Activated CD8-positive, alpha-beta T cell treated with anti-CD3 and anti-CD28 coated beads for 36 hours (primary cell): ENCODE measurements at regions not wholly inside any gene's neighbourhood (a gene's known extent, or its start where the extent isn't known, plus 50 kb on each side); places are given as distances from the start of the nearest gene placed in this dataset.

Source experiments
- ATAC-seq: fragments of 200-7000 bp; cut with Tn5 transposase; one replicate; pipeline ENCODE4 v1.10.0; 2021; ENCODE audit warnings: mild to moderate bottlenecking, moderate library complexity
- CTCF ChIA-PET: fragments of 350-600 bp; sonication (Branson Sonifier 250); formaldehyde crosslinking; loops from one replicate; lab custom pipeline; 2021; ENCODE audit warnings: antibody characterized with exemption; lab: Charles Lee
- POLR2A ChIA-PET: fragments of 350-600 bp; sonication (Branson Sonifier 250); formaldehyde crosslinking; loops from one replicate; lab custom pipeline; 2021; ENCODE audit warnings: antibody characterized with exemption; lab: Charles Lee
- DNase-seq: peaks from one replicate; pipeline ENCODE4 v3.0.0-alpha.2; 2020
- H3K27ac Mint-ChIP-seq: one replicate; pipeline ENCODE4 v1.8.0; 2021; ENCODE audit warnings: mild to moderate bottlenecking, mixed read lengths
- H3K27me3 Mint-ChIP-seq: one replicate; pipeline ENCODE4 v1.8.0; 2021; ENCODE audit warnings: mixed read lengths
- H3K36me3 Mint-ChIP-seq: one replicate; pipeline ENCODE4 v1.8.0; 2021; ENCODE audit warnings: low read depth, mixed read lengths
- H3K4me1 Mint-ChIP-seq: one replicate; pipeline ENCODE4 v1.8.0; 2021; ENCODE audit warnings: low read depth, mixed read lengths
- H3K4me3 Mint-ChIP-seq: one replicate; pipeline ENCODE4 v1.8.0; 2021; ENCODE audit warnings: mild to moderate bottlenecking, moderate library complexity, mixed read lengths
- H3K9me3 Mint-ChIP-seq: one replicate; pipeline ENCODE4 v1.8.0; 2021; ENCODE audit warnings: mixed read lengths
- intact Hi-C: fragments of 100-400 bp; cut with micrococcal nuclease; formaldehyde crosslinking; loops from one replicate; pipeline ENCODE4 v1.10.0; 2022
- TF ChIP-seq, protein P1 (sequence below): fragments of 200-600 bp; IDR thresholded peaks from one replicate; pipeline ENCODE4 v1.8.0; 2022; ENCODE audit warnings: antibody characterized with exemption, mild to moderate bottlenecking

DNA sequence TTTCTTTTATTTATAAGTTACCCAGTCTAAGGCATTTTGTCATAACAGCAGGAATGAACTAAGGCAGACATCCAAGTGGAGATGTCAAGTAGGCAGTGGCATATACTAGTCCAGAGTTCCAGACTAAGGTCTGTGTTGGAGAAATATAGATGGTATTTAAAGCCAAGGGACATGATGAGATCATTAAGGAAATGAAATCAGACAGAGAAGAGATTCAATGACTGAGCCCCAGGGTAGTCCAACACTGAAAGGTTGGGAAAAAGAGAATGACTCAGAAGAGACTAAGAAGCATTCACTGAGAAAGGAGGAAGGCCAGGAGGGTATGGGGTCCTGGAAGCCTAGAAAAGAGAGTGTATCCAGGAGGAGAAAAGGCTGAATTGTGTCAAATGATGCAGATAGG is 442.2 kb upstream of the CCDC196 start:
- Mint-ChIP-seq H3K4me1 (no peaks in the 10 kb centered on the region), H3K27me3 (no peaks in the 10 kb centered on the region), H3K9me3 (no peaks in the 10 kb centered on the region), H3K4me3 (no peak overlapping the region), H3K27ac (no peak overlapping the region), H3K36me3 (no peaks in the 10 kb centered on the region)
- TF ChIP-seq, protein P1, sequence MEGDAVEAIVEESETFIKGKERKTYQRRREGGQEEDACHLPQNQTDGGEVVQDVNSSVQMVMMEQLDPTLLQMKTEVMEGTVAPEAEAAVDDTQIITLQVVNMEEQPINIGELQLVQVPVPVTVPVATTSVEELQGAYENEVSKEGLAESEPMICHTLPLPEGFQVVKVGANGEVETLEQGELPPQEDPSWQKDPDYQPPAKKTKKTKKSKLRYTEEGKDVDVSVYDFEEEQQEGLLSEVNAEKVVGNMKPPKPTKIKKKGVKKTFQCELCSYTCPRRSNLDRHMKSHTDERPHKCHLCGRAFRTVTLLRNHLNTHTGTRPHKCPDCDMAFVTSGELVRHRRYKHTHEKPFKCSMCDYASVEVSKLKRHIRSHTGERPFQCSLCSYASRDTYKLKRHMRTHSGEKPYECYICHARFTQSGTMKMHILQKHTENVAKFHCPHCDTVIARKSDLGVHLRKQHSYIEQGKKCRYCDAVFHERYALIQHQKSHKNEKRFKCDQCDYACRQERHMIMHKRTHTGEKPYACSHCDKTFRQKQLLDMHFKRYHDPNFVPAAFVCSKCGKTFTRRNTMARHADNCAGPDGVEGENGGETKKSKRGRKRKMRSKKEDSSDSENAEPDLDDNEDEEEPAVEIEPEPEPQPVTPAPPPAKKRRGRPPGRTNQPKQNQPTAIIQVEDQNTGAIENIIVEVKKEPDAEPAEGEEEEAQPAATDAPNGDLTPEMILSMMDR, result no peak
- ATAC-seq, result no peak
- intact Hi-C loops, result no loop called here
- POLR2A ChIA-PET, result no interaction called here
- CTCF ChIA-PET, result no interaction called here
- DNase-seq, result no peak

DNA sequence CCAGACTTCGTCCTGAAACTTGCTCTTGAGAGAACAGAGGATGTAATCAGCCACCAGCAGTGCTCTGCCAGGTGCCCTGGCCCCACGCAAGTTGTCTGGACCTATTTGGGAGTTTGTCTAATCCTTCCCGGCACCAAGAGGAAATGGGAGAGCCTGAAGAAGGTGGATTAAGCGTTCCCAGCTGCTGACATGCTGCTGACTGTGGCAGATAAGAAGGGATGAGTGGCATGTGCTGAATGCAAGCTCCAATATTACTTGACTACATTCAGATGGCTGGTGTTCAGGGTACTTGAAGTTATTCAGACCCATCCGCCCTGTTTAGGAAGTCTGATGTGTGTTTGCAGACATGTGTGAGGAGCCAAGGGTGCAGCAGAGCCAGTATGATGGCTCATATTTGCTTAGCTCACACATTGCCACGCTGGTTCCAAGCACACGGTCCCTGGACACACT is 440.6 kb upstream of the CCDC196 start:
- Mint-ChIP-seq H3K36me3 (no peaks in the 10 kb centered on the region), H3K9me3 (no peaks in the 10 kb centered on the region), H3K27me3 (no peaks in the 10 kb centered on the region), H3K27ac (no peak overlapping the region), H3K4me3 (no peak overlapping the region), H3K4me1 (no peaks in the 10 kb centered on the region)
- TF ChIP-seq, protein P1, result no peak
- DNase-seq (no peak), ATAC-seq (no peak)
- ChIA-PET POLR2A (no interaction called here), CTCF (no interaction called here)
- intact Hi-C loops, result no loop called here

DNA sequence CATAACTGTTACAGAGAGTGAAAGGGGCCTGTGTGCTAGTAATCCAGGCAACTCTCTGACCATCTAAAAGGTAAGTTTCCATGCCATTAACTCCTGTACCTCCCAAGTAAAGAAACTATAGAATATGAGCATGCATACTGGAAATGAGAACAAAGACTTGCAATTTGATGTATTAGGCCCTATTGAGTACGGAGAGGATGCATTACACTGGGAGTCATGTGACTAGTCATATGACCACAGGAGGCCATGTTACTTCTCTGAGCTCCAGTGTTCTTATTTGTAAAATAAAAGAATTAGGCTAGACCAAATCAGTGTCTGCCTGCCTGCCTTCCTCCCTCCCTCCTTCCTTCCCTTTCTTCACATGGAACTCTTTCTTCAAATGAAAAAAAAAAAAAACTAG is 440.1 kb upstream of the CCDC196 start:
- ChIA-PET POLR2A (no interaction called here), CTCF (no interaction called here)
- no peak overlapping the region for H3K4me3 Mint-ChIP-seq
- H3K9me3 Mint-ChIP-seq, result no peaks in the 10 kb centered on the region
- H3K4me1 Mint-ChIP-seq, result no peaks in the 10 kb centered on the region
- H3K27me3 Mint-ChIP-seq, result no peaks in the 10 kb centered on the region
- H3K27ac Mint-ChIP-seq, result no peak overlapping the region
- DNase-seq (no peak), ATAC-seq (no peak)
- intact Hi-C loops, result no loop called here
- TF ChIP-seq, protein P1, result no peak
- H3K36me3 Mint-ChIP-seq, result no peaks in the 10 kb centered on the region

DNA sequence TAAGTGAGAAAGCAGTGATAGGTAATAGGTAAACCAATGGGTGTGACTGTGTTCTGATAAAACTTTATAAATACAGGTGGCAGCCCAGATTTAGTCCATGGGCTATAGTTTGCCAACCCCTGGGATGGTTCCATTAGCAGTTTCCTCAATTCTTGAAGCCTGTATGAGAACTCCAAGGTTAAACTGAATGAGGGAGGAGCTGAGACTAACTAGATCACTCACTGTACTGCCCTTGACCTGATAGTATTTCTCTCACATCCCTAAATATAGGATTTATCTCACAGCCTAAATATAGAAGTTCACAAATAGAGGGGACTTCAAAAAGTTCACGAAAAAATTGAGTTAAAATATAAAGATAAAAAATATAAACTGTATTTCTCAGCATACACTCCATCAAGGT is 439.6 kb upstream of the CCDC196 start:
- Mint-ChIP-seq H3K27me3 (no peaks in the 10 kb centered on the region), H3K4me3 (no peak overlapping the region), H3K36me3 (no peaks in the 10 kb centered on the region), H3K9me3 (no peaks in the 10 kb centered on the region), H3K27ac (no peak overlapping the region), H3K4me1 (no peaks in the 10 kb centered on the region)
- DNase-seq (no peak), ATAC-seq (no peak)
- ChIA-PET POLR2A (no interaction called here), CTCF (interaction anchor here (1.1 kb wide), 1 partner anchor 313 kb away, joined by 3 read pairs; no protein-coding TSS in a partner anchor)
- TF ChIP-seq, protein P1, result no peak
- intact Hi-C loops, result no loop called here

DNA sequence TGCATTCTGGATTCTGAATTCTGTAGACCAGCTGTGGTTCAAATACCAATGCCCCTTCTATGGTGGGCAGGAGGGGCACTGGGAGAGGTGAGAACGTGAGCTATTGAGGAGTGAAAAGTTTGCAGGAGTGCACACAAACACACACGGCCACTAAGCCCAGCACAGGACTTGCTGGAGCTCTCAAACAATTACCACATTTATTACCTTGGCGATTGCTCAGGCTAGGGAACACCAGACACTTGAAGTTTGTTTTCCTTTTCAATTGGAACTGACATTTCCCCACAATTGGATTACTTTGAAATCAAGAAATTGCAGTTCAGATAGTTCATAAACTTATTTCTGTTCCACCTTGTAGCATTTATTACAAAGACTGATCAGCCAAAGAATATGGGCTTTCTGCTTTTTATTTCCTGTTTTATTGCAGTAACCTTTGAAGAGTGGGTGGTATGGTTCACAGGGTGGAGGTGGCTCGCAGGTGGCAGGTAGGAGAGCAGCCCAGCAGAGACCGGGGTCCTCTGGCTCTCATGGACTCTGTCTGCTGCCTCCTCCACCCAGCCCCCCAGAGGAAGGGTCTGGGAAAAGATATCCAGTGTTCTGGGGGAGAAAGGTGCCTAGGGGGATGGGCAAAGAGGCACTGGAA is 429.8 kb upstream of the CCDC196 start:
- Mint-ChIP-seq H3K36me3 (no peaks in the 10 kb centered on the region), H3K4me3 (no peak overlapping the region), H3K9me3 (peaks cover 9% of the 10 kb centered on the region), H3K4me1 (peaks cover 14% of the 10 kb centered on the region), H3K27me3 (peaks cover 2% of the 10 kb centered on the region), H3K27ac (no peak overlapping the region)
- intact Hi-C loops, result no loop called here
- DNase-seq, result no peak
- ChIA-PET CTCF (no interaction called here), POLR2A (no interaction called here)
- TF ChIP-seq, protein P1, result no peak
- ATAC-seq, result no peak
